Suppressor macrophage (primary cell): ENCODE measurements at regions not wholly inside any gene's neighbourhood (a gene's known extent, or its start where the extent isn't known, plus 50 kb on each side); places are given as distances from the start of the nearest gene placed in this dataset.

ENCODE experiments used
- DNase-seq, 4 experiments: peaks; one replicate each; pipeline ENCODE4 v3.0.0-alpha.2; 2020 to 2022

- no peak for DNase-seq
Observed at GRCh38 chr5:117266280-117266679, 691.7 kb upstream of the SEMA6A start.

- no peak for DNase-seq
Observed at GRCh38 chr5:117263231-117263630, 688.6 kb upstream of the SEMA6A start.

DNA sequence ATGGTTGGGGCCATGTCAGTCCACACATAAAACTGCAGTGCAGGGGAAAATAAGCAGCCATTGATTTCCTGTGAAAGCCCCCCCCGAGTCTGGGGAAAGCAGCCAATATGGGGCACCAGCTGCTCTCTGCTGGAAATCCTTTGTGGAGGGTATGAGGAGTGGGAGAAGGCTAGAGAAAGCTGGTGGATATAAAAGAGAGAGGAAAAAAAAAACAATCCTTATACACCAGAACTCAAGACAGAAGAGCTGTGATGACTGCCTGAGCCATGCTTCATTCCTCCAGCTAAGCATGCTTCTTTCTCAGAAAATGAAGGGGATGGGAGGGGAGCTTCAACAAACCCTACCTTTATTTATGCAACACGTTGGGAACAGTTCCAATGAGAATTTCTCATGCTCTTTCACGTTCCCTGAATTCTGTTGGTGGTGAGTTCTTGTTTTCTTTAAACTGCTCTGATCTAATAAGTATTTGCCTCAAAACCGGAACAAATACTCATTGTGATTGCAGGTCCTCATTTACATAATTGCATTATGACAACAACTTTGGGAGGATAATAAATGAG is 688.0 kb upstream of the SEMA6A start:
- no peak for DNase-seq

- DNase-seq, result no peak
Observed at GRCh38 chr5:117261948-117262571, 687.4 kb upstream of the SEMA6A start.

DNA sequence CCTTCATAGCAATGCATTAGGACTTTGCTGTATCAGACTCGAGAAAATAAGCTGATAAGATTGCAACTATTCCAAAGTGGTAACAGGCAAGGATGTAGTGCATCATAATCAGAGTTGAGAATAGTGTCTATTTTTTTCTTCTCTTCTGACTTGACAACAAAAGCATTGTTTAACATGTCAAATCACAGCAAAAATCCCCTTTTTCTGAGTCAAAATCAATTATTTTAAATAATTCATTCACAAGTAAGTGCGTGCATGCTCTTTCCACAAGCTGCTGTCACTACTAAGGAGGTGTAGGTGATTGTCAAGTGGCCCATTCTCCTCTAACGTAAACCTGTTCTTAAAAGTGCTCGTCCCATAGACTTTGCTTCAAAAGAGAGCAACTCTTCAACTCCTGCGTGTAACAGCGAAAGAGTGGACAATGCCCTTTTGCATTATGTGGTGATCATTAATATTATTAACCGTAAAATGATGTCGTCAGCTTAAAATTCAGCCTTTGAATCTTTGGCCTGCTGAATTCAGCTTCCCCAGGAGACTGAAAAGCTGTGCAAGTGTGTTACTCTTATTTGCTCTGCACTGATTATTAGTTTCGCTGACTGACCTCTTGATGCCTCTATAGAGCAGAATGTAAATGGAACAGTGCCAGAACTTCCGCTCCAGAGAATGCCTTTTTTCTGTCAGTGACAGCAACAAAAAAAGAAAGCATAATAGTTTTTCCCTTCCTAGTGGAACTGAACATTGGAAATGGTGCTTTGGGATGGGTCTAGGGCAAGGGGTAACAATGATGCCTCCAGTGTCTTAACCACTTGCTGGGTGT is 680.8 kb upstream of the SEMA6A start:
- DNase-seq, result no peak

- DNase-seq, result no peak
Observed at GRCh38 chr5:117252566-117252965, 677.9 kb upstream of the SEMA6A start.

- no peak for DNase-seq
Observed at GRCh38 chr5:117249086-117249815, 674.6 kb upstream of the SEMA6A start.

GRCh38 chr5:117246424-117246823 is 671.8 kb upstream of the SEMA6A start:
- no peak for DNase-seq

DNA sequence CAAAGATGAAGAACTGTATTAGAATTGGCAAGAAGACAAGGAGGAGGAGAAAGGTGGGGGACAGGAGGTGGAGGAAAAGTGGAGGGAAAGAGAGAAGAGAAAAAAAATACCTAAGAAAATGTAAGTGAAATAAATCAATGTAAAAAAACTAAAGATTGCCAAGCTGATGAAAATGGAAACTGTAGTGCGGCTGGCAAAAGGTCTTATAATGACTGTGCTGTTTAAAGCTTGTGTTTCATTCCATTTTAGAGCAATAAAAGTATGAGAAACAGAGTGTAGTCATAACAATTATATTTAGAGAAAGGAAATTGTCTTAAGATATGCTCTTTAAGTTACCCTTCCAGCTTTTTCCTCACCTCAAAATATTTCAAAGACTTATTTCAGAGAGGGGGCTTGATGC is 670.5 kb upstream of the SEMA6A start:
- no peak for DNase-seq

- DNase-seq, result no peak
Observed at GRCh38 chr5:117242028-117242427, 667.4 kb upstream of the SEMA6A start.

DNA sequence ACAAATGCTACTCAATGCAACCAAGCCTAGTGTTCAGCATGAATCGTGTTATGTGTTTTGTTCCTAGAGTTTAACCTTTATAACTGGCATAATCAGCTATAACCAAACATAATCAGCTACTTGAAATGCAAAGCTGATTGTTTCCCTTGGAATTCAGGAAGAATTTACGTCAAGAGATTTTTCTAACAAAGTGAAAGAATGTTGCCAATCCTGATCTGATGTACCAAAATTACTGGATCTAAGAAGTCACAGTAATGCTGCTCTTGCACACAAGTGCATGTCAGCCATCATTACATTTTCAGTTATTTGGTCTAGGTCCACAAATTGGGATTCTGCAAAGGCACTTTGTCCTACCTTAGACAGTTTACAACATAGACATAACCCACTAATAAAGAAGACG is 662.3 kb upstream of the SEMA6A start:
- DNase-seq, result no peak

- DNase-seq, result no peak
Observed at GRCh38 chr5:117235786-117236185, 661.2 kb upstream of the SEMA6A start.

- DNase-seq, result no peak
Observed at GRCh38 chr5:117230375-117230774, 655.8 kb upstream of the SEMA6A start.

- no peak for DNase-seq
Observed at GRCh38 chr5:117220730-117221129, 646.1 kb upstream of the SEMA6A start.

GRCh38 chr5:117218789-117219188 is 644.2 kb upstream of the SEMA6A start:
- DNase-seq, result no peak

DNA sequence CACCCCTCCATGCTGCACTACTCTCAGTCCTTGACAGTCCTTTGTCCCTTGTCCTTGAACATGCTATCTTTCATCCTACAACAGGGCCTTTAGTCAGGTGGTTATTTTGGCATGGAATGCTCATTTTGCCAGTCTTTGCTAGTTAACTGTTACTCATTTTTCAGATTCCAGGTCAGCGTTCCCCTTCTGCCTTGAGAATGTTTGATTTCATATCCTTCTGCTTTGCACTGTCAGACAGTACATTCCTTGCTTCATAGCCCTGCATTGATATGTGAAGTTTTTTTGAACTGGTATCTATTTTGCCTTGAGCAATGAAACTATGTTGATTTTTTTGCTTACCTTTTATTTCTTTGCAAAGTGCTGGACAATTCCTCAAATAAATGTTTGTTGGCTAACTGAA is 638.2 kb upstream of the SEMA6A start:
- DNase-seq, result no peak

DNA sequence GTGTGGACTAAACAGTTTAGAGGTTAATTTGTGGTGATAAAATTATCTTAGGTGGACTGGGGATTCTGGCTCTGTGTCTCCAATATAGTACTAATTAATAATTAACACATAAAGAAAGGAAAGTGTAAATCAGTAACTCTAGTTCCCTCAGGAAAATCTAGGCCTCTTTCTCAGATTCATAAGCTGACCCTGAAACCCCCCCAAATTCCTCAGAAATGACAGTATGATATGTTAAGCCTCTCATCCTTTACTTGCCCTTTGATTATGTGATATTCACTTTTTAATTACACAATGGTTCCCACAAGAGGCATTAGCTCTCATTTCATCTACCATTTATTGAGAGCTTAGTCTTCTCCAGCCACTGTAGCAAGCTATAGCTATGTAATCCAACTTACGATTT is 636.2 kb upstream of the SEMA6A start:
- DNase-seq, result no peak

GRCh38 chr5:117209479-117209878 is 634.9 kb upstream of the SEMA6A start:
- DNase-seq, result no peak

GRCh38 chr5:117207088-117207668 is 632.6 kb upstream of the SEMA6A start:
- DNase-seq, result no peak

- DNase-seq, result no peak
Observed at GRCh38 chr5:117205894-117206293, 631.3 kb upstream of the SEMA6A start.

- no peak for DNase-seq
Observed at GRCh38 chr5:117204926-117205869, 630.6 kb upstream of the SEMA6A start.

DNA sequence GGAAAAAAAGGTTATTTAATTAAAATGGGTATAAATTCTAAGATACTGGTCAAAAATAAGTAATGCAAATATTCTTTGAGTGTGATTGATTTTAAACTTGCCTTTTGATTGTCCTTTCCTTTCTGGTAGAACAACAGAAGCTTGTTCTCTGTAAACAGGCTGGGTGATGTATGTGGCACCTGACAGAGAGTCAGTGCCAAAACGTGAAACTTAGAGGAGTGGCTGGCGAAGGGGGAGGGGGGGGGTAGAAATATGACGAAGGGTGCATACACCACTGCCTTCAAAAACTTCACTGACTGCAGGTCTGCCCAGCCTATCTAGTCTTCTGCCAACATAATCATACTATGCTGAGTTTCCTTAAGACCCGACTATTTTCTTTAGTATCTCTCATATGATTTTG is 629.8 kb upstream of the SEMA6A start:
- DNase-seq, result no peak
